ENCODE measurements at regions not wholly inside any gene's neighbourhood (a gene's known extent, or its start where the extent isn't known, plus 50 kb on each side); places are given as distances from the start of the nearest gene placed in this dataset.

- TF ChIP-seq SPI1 (IDR thresholded peaks at IDR 0.05; ENCODE audit: borderline replicate concordance, low read depth) (no peak), CTCF (IDR thresholded peaks at IDR 0.05; ENCODE audit: insufficient read depth, low read length) (no peak), POLR2AphosphoS5 (IDR thresholded peaks at IDR 0.05; ENCODE audit: low read depth) (no peak)
These were observed 152.6 kb downstream of the VCX3A start for GRCh38 chrX:6382284-6382683.

All from HL-60 (cell line).